Breast epithelium (tissue), 3 donors: ENCODE measurements at regions not wholly inside any gene's neighbourhood (a gene's known extent, or its start where the extent isn't known, plus 50 kb on each side); places are given as distances from the start of the nearest gene placed in this dataset.

Source experiments
- CTCF ChIP-seq, 3 donors: fragments of 450-650 bp; IDR thresholded peaks; one replicate each; pipeline ENCODE4 v1.5.1; 2016 to 2017; ENCODE audit warnings: antibody characterized with exemption in 3 of 3, mild to moderate bottlenecking in 3 of 3, moderate library complexity in 3 of 3
- POLR2A ChIP-seq: fragments of 450-650 bp; IDR thresholded peaks from one replicate; pipeline ENCODE4 v1.6.1; 2016; ENCODE audit warnings: antibody characterized with exemption, mild to moderate bottlenecking, moderate library complexity
- POLR2AphosphoS5 ChIP-seq, 3 donors: sonication (generic); formaldehyde crosslinking; IDR thresholded peaks; one replicate each; pipeline ENCODE4 v1.6.1; 2017; ENCODE audit warnings: antibody characterized with exemption in 3 of 3

- TF ChIP-seq POLR2A (no peak), CTCF (IDR thresholded peaks at IDR 0.05) (peak in 2 of 3 donors; percentile 51 to 57), POLR2AphosphoS5 (IDR thresholded peaks at IDR 0.05) (no peak)
Measured at GRCh38 chrX:84729809-84730208, 227.6 kb upstream of the HDX start.
